Ovary (tissue), 7 donors: ENCODE measurements at regions not wholly inside any gene's neighbourhood (a gene's known extent, or its start where the extent isn't known, plus 50 kb on each side); places are given as distances from the start of the nearest gene placed in this dataset.

Source experiments
- DNase-seq, 5 donors: peaks; one replicate each; pipeline ENCODE4 v3.0.0-alpha.2; 2019 to 2020
- H3K27ac ChIP-seq, 2 donors: fragments of 200-600 bp; one replicate each; pipeline versions ENCODE4 v1.5.1 to v1.8.0; 2019 to 2022
- H3K27me3 ChIP-seq: fragments of 200-600 bp; one replicate; pipeline ENCODE4 v1.8.0; 2022
- H3K36me3 ChIP-seq: fragments of 200-600 bp; sonication (generic); one replicate; pipeline ENCODE4 v1.5.1; 2019
- H3K4me1 ChIP-seq: one replicate; pipeline ENCODE4 v1.8.1; 2013; ENCODE audit warnings: mild to moderate bottlenecking, moderate library complexity; ENCODE audit not compliant: insufficient read depth
- H3K4me3 ChIP-seq: fragments of 200-600 bp; sonication (generic); one replicate; pipeline ENCODE4 v1.5.1; 2017
- H3K9me3 ChIP-seq, 2 donors: fragments of 200-600 bp in 1 of 2; sonication (generic) in 1 of 2; one replicate each; pipeline versions ENCODE4 v1.5.1 to v1.8.1; 2013 to 2019; ENCODE audit warnings: mild to moderate bottlenecking in 1 of 2, moderate library complexity in 1 of 2
- EP300 ChIP-seq: sonication (generic); formaldehyde crosslinking; IDR thresholded peaks from one replicate; pipeline ENCODE4 v1.6.1; 2017; ENCODE audit warnings: antibody characterized with exemption
- POLR2A ChIP-seq: fragments of 450-650 bp; IDR thresholded peaks from one replicate; pipeline ENCODE4 v1.6.1; 2017; ENCODE audit warnings: antibody characterized with exemption, mild to moderate bottlenecking, moderate library complexity
- WGBS, 3 donors: extraction: QIAGEN DNeasy Blood & Tissue Kit in 1 of 3; methylation state at CpG; one replicate each; pipeline versions ENCODE4 v1.1.5 to v1.1.7; 2013 to 2017; 5-methylcytosine and 5-hydroxymethylcytosine counted together
- intact Hi-C, 4 donors: fragments of 100-400 bp; cut with DNase I; formaldehyde crosslinking; loops; one replicate each; pipeline versions ENCODE4 v1.11.0 to v1.15.1; 2022 to 2023
- TF ChIP-seq, protein P1 (sequence below), 3 donors: fragments of 450-650 bp in 2 of 3; fragments of 200-600 bp in 1 of 3; IDR thresholded peaks; one replicate each; pipeline versions ENCODE4 v1.5.1 to v1.8.0; 2016 to 2022; ENCODE audit warnings: antibody characterized with exemption in 3 of 3, mild to moderate bottlenecking in 1 of 3
- donor health status: DM: no; HTN: no; CAD: no; lungs with moderate emphysema.
- donor health status: DM: no; HTN: no; CAD: no.
- donor health status: Bipolar disorder and iron deficiency.
- donor health status: DM: no; HTN: no; CAD: no.
- donor health status: DM: yes; HTN: yes; CAD: no.

DNA sequence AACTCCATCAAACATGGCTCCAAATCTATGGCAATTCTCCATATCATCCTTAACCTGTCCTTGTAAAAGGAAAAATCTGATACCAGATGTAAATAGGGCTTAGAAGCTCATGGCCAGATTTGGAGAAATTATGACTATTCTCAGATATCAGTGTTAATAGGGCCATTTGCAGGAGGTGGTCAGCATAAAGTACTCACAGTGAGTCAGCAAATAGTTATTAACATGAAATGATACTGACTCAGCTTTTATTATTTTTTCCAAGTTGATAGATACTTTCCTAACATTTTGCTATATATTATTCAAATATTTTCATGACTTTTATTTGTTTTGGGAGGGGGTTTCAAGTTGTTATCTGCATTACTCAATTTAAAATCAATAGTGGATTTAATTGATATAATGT is 255.8 kb downstream of the MFSD1 start:
- no peak for TF ChIP-seq POLR2A
- TF ChIP-seq, protein P1, sequence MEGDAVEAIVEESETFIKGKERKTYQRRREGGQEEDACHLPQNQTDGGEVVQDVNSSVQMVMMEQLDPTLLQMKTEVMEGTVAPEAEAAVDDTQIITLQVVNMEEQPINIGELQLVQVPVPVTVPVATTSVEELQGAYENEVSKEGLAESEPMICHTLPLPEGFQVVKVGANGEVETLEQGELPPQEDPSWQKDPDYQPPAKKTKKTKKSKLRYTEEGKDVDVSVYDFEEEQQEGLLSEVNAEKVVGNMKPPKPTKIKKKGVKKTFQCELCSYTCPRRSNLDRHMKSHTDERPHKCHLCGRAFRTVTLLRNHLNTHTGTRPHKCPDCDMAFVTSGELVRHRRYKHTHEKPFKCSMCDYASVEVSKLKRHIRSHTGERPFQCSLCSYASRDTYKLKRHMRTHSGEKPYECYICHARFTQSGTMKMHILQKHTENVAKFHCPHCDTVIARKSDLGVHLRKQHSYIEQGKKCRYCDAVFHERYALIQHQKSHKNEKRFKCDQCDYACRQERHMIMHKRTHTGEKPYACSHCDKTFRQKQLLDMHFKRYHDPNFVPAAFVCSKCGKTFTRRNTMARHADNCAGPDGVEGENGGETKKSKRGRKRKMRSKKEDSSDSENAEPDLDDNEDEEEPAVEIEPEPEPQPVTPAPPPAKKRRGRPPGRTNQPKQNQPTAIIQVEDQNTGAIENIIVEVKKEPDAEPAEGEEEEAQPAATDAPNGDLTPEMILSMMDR (IDR thresholded peaks at IDR 0.05) = no peak
- no peak for TF ChIP-seq EP300
- Histone ChIP-seq H3K4me3 (no peak overlapping the region), H3K4me1 (no peaks in the 10 kb centered on the region), H3K27ac (no peak overlapping the region), H3K9me3 (no peaks in the 10 kb centered on the region), H3K27me3 (no peaks in the 10 kb centered on the region), H3K36me3 (no peaks in the 10 kb centered on the region)
- DNase-seq = no peak
- intact Hi-C loops = no loop called here

DNA sequence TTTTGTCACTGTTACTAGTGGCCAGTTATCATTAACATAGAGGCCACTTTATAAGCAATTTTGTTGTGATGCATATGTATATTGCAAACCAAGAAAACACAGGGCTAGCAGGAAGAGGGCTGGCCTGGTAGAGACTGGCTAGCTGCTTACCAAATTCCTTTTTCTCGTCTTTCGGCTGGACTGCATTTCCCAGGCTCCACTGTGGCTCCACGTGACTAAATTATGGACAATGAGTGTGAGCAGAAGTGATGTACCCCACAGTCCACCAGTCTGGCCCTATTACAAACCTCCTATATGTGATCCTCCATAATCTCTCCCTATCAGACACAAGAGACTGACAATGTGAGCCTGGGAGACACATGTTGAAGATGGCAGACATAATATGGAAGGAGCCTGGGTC is 257.0 kb downstream of the MFSD1 start:
- intact Hi-C loops = no loop called here
- H3K4me1 ChIP-seq = no peaks in the 10 kb centered on the region
- no peak for DNase-seq
- H3K4me3 ChIP-seq = no peak overlapping the region
- 84 to 92% (median 87%) methylated on average over 3 of the region's 3 CpGs for WGBS, 3 donors
- TF ChIP-seq EP300 (no peak), POLR2A (no peak)
- TF ChIP-seq, protein P1 (IDR thresholded peaks at IDR 0.05) = no peak
- no peak overlapping the region for H3K27ac ChIP-seq
- H3K36me3 ChIP-seq = no peaks in the 10 kb centered on the region
- no peaks in the 10 kb centered on the region for H3K27me3 ChIP-seq
- H3K9me3 ChIP-seq = no peaks in the 10 kb centered on the region

DNA sequence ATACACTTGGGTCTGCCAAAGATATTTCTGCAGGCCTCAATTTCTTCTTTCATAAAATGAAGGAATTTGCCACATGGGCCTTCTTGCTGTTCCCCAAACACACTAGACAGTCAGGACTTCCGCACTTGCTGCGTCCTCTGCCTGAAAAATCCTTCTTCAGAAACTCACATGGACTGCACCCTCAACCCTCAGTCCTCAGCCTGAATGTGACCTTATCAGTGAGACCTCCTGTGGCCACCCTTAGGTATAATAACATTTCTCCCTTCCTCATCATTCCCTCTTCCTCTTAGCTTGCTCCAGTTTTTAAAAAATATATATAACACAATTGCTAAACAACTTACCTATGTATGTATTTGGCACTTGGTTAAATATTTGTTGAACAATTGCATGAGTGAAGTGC is 257.5 kb downstream of the MFSD1 start:
- WGBS, 3 donors = 92 to 97% (median 97%) methylated on average over 2 of the region's 2 CpGs
- H3K9me3 ChIP-seq = no peaks in the 10 kb centered on the region
- DNase-seq = no peak
- H3K27ac ChIP-seq = no peak overlapping the region
- no peaks in the 10 kb centered on the region for H3K27me3 ChIP-seq
- intact Hi-C loops = no loop called here
- TF ChIP-seq EP300 (no peak), POLR2A (no peak)
- TF ChIP-seq, protein P1 (IDR thresholded peaks at IDR 0.05) = no peak
- H3K4me1 ChIP-seq = no peaks in the 10 kb centered on the region
- no peak overlapping the region for H3K4me3 ChIP-seq
- no peaks in the 10 kb centered on the region for H3K36me3 ChIP-seq

DNA sequence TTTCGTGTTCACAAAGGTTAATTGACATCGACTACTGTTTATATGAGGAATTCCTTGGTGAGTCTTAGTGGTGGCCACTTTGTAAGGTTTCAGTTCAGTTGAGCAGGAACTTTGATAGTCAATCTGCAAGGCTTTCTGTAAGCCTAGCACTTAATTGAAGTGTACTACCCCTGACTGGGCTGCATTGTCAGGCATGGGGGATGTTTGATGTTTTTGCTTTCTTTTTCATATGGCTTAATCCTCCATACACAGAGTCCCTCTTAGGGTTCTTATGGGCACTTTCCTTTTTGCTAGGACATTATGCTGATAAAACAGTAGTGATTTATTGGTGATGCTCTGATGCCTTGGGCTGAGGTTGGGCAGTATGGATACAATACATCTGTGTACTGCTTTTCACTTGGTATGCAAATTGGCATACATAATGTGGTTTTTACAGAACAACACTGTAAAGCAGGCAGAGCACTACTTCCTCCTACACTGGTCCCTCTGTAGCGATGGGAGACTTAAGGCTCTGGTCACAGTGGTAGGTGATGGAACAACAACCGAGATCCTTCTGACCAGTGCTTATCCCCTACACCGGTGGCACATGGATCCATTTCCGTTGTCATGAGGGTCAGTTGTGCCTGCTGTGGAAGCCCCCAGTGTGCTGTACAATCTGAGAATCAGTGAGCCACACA is 261.0 kb downstream of the MFSD1 start:
- Histone ChIP-seq H3K27me3 (no peaks in the 10 kb centered on the region), H3K4me3 (no peak overlapping the region), H3K9me3 (no peaks in the 10 kb centered on the region), H3K36me3 (no peaks in the 10 kb centered on the region), H3K27ac (no peak overlapping the region), H3K4me1 (no peaks in the 10 kb centered on the region)
- no peak for DNase-seq
- intact Hi-C loops = no loop called here
- TF ChIP-seq EP300 = no peak
- no peak for TF ChIP-seq POLR2A
- TF ChIP-seq, protein P1 (IDR thresholded peaks at IDR 0.05) = no peak
- WGBS, 3 donors = 85 to 90% (median 87%) methylated on average over 6 of the region's 6 CpGs
